Mammary epithelial cell (primary cell): ENCODE measurements at regions not wholly inside any gene's neighbourhood (a gene's known extent, or its start where the extent isn't known, plus 50 kb on each side); places are given as distances from the start of the nearest gene placed in this dataset.

ENCODE experiments used
- CTCF ChIP-seq, 2 donors: IDR thresholded peaks in 1 of 2; conservative IDR thresholded peaks in 1 of 2; 2 replicates each; pipeline ENCODE4 v1.5.1; 2011 to 2012; ENCODE audit warnings: inconsistent platforms in 2 of 2, low read length in 2 of 2, mild to moderate bottlenecking in 2 of 2, control low read depth in 1 of 2, low read depth in 1 of 2; ENCODE audit not compliant: insufficient read depth in 1 of 2; ENCODE audit errors: extremely low read depth in 1 of 2
- EZH2 ChIP-seq: IDR thresholded peaks from 2 replicates; pipeline ENCODE4 v1.6.1; 2012; ENCODE audit warnings: low read length, inconsistent platforms, borderline replicate concordance

GRCh38 chr10:65270969-65271368 is 1654.9 kb upstream of the LRRTM3 start:
- TF ChIP-seq CTCF (conservative IDR thresholded peaks at IDR 0.05 in 1 of 2, IDR thresholded peaks at IDR 0.05 in 1 of 2; ENCODE audit: extremely low read depth in 1 of 2, insufficient read depth in 1 of 2, low read depth in 1 of 2, low read length in 2 of 2) = no peak
- no peak for TF ChIP-seq EZH2
